ENCODE measurements at regions not wholly inside any gene's neighbourhood (a gene's known extent, or its start where the extent isn't known, plus 50 kb on each side); places are given as distances from the start of the nearest gene placed in this dataset.
"Not testable (repeated sequence)": the region's sequence is repeated elsewhere in the genome, so short reads cannot be mapped to it uniquely, and the experiment has no call there.

DNA sequence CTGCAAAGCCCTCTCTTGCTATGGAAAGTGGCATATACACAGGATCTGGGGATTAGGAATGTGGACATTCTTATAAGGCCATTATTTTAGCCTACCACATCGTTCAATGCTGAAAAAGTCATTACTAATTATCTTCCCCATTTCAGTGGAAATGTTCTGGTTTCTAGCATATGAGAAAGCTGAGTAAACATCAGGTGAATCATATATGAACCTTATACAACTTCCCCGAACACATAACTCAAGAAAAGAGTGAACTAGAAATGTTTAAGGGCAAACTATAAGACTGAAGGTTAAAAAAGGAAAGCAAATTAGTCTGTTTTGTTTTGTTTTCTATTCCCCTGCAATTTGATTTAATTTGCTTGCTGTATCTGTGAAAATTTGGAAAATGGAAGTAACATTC is 62.5 kb upstream of the SEC22B start:
- not testable (repeated sequence) for TF ChIP-seq CTCF (IDR thresholded peaks at IDR 0.05; ENCODE audit: low read depth, low read length); EZH2phosphoT487 (IDR thresholded peaks at IDR 0.05; ENCODE audit: low read depth)

Data from OCI-LY3 (cell line).